Hepatocyte (in vitro differentiated cells): ENCODE measurements at regions not wholly inside any gene's neighbourhood (a gene's known extent, or its start where the extent isn't known, plus 50 kb on each side); places are given as distances from the start of the nearest gene placed in this dataset.
A peak's percentile ranks its signal among the peaks of the same experiment; 100 is the strongest.

Experiments used
- DNase-seq: peaks from one replicate; pipeline ENCODE4 v3.0.0-alpha.2; 2016; ENCODE audit warnings: low spot score
- H2AFZ ChIP-seq: fragments of 200-600 bp; sonication (generic); 2 replicates; pipeline ENCODE4 v1.6.0; 2016; ENCODE audit warnings: antibody characterized with exemption, mild to moderate bottlenecking
- H3K27ac ChIP-seq: fragments of 200-600 bp; sonication (generic); 2 replicates; pipeline ENCODE4 v1.5.1; 2016; ENCODE audit warnings: mild to moderate bottlenecking
- H3K27me3 ChIP-seq: fragments of 200-600 bp; sonication (generic); 2 replicates; pipeline ENCODE4 v1.6.1; 2016
- H3K36me3 ChIP-seq: fragments of 200-600 bp; sonication (generic); replicated peaks from 2 replicates; pipeline ENCODE4 v1.5.1; 2016; ENCODE audit warnings: low read depth; ENCODE audit not compliant: insufficient read depth
- H3K4me1 ChIP-seq: fragments of 200-600 bp; sonication (generic); 2 replicates; pipeline ENCODE4 v1.5.1; 2016; ENCODE audit warnings: mild to moderate bottlenecking, moderate library complexity; ENCODE audit not compliant: insufficient read depth
- H3K4me2 ChIP-seq: fragments of 200-600 bp; sonication (generic); 2 replicates; pipeline ENCODE4 v1.6.0; 2016
- H3K4me3 ChIP-seq: fragments of 200-600 bp; sonication (generic); 2 replicates; pipeline ENCODE4 v1.5.1; 2016; ENCODE audit warnings: mild to moderate bottlenecking
- H3K79me2 ChIP-seq: fragments of 200-600 bp; sonication (generic); 2 replicates; pipeline ENCODE4 v1.6.0; 2017; ENCODE audit warnings: mild to moderate bottlenecking
- H3K9me2 ChIP-seq: fragments of 200-600 bp; sonication (generic); replicated peaks from 2 replicates; pipeline ENCODE4 v1.6.0; 2017; ENCODE audit warnings: mild to moderate bottlenecking; ENCODE audit not compliant: insufficient read depth
- H3K9me3 ChIP-seq: fragments of 200-600 bp; sonication (generic); 2 replicates; pipeline ENCODE4 v1.5.1; 2016; ENCODE audit warnings: low read depth, mild to moderate bottlenecking
- H4K20me1 ChIP-seq: fragments of 200-600 bp; sonication (generic); 2 replicates; pipeline ENCODE4 v1.6.0; 2016; ENCODE audit warnings: mild to moderate bottlenecking; ENCODE audit not compliant: insufficient read depth, poor library complexity, severe bottlenecking
- EZH2 ChIP-seq: fragments of 200-600 bp; sonication (generic); IDR thresholded peaks from 2 replicates; pipeline ENCODE4 v1.6.1; 2016; ENCODE audit warnings: antibody characterized with exemption, mild to moderate bottlenecking, borderline replicate concordance
- EZH2phosphoT487 ChIP-seq: fragments of 200-600 bp; sonication (generic); IDR thresholded peaks from one replicate; pipeline ENCODE4 v1.6.1; 2018; ENCODE audit warnings: antibody characterized with exemption, mild to moderate bottlenecking, low read depth, moderate library complexity; ENCODE audit not compliant: unreplicated experiment, severe bottlenecking
- WGBS: methylation state at CpG from one replicate; pipeline ENCODE4 v1.1.6; 2016; ENCODE audit warnings: low lambda C conversion rate; ENCODE audit errors: missing lambda C conversion rate; 5-methylcytosine and 5-hydroxymethylcytosine counted together
- TF ChIP-seq, protein P1 (sequence below): fragments of 200-600 bp; sonication (generic); IDR thresholded peaks from 2 replicates; pipeline ENCODE4 v1.5.1; 2016; ENCODE audit warnings: antibody characterized with exemption, mild to moderate bottlenecking; ENCODE audit not compliant: poor library complexity

DNA sequence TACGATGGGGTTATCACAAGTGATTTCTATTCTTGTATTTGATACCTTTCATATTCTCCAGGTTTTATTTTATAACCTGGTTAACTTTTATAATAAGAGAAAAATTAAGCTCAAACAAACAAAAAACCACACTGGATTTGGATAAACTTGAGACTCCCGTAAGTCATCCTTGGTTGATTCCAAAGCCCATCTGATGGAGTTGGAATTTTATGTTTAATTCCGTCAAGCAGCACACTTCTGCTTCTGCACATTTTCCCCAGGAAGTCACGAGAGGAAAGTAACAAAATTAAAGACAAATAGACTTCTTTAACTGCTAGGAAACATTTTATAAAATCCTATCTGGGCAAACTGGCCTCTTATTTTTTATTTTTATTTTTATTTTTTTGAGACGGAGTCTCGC, 207.9 kb downstream of the NXNL2 start:
- no peaks in the 10 kb centered on the region for H3K79me2 ChIP-seq
- no peaks in the 10 kb centered on the region for H3K36me3 ChIP-seq
- H3K27me3 ChIP-seq: no peaks in the 10 kb centered on the region
- peak overlapping the region; percentile 59 for H3K27ac ChIP-seq
- H2AFZ ChIP-seq: no peak overlapping the region
- peak overlapping the region; percentile 1 for H3K4me2 ChIP-seq
- DNase-seq: no peak
- H3K4me1 ChIP-seq: peaks cover 46% of the 10 kb centered on the region
- H3K9me2 ChIP-seq: no peaks in the 10 kb centered on the region
- H3K9me3 ChIP-seq: no peaks in the 10 kb centered on the region
- no peak overlapping the region for H3K4me3 ChIP-seq
- H4K20me1 ChIP-seq: no peaks in the 10 kb centered on the region
- TF ChIP-seq EZH2phosphoT487 (no peak), EZH2 (no peak)
- TF ChIP-seq, protein P1, sequence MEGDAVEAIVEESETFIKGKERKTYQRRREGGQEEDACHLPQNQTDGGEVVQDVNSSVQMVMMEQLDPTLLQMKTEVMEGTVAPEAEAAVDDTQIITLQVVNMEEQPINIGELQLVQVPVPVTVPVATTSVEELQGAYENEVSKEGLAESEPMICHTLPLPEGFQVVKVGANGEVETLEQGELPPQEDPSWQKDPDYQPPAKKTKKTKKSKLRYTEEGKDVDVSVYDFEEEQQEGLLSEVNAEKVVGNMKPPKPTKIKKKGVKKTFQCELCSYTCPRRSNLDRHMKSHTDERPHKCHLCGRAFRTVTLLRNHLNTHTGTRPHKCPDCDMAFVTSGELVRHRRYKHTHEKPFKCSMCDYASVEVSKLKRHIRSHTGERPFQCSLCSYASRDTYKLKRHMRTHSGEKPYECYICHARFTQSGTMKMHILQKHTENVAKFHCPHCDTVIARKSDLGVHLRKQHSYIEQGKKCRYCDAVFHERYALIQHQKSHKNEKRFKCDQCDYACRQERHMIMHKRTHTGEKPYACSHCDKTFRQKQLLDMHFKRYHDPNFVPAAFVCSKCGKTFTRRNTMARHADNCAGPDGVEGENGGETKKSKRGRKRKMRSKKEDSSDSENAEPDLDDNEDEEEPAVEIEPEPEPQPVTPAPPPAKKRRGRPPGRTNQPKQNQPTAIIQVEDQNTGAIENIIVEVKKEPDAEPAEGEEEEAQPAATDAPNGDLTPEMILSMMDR: no peak
- 82% methylated on average over 6 of the region's 6 CpGs for whole genome bisulfite sequencing

GRCh38 chr9:88745276-88746001, 210.5 kb downstream of the NXNL2 start:
- WGBS: 49% methylated on average over 2 of the region's 2 CpGs
- no peaks in the 10 kb centered on the region for H3K79me2 ChIP-seq
- no peaks in the 10 kb centered on the region for H3K9me2 ChIP-seq
- peak overlapping the region; percentile 86 for H3K27ac ChIP-seq
- no peak overlapping the region for H3K4me2 ChIP-seq
- no peaks in the 10 kb centered on the region for H4K20me1 ChIP-seq
- H3K4me1 ChIP-seq: peaks cover 55% of the 10 kb centered on the region
- no peak for TF ChIP-seq EZH2phosphoT487
- TF ChIP-seq, protein P1: no peak
- TF ChIP-seq EZH2: no peak
- no peaks in the 10 kb centered on the region for H3K27me3 ChIP-seq
- H3K36me3 ChIP-seq: no peaks in the 10 kb centered on the region
- peak; percentile 66 for DNase-seq
- no peak overlapping the region for H2AFZ ChIP-seq
- no peaks in the 10 kb centered on the region for H3K9me3 ChIP-seq
- no peak overlapping the region for H3K4me3 ChIP-seq

DNA sequence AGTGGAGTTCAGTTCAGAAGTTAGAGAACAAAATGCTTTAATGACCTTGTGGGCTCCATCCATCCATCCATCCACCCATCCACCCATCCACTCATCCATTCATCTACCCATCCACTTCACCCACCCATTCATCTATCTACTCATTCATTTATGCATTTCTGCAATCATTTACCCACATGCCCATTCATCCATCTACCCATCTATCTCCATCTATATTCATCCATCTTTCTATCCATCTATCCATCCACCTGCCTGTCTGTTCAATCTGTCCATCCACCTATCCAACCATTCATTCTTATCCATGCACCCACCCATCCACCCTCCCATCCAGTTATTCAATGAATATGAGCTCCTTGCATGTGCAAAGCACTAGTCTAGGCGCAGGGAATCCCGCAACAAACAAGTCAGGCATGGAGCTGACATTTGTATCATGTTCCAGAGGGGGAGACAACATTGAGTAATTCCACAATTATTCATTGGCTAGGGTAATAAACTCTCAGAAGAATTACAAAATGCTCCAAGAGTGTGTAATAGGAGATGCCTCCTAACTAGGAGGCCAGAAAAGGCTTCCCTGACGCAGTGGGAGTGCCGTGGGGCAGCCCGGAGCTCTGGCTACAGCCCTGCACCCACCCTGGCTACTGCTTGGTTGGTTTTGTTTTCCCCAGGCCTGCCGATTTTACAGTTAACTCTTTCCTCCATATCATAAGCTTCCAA, 211.2 kb downstream of the NXNL2 start:
- Histone ChIP-seq H3K9me2 (no peaks in the 10 kb centered on the region), H3K4me3 (no peak overlapping the region), H3K27me3 (no peaks in the 10 kb centered on the region), H3K4me2 (peak overlapping the region; percentile 26), H4K20me1 (no peaks in the 10 kb centered on the region), H3K79me2 (no peaks in the 10 kb centered on the region), H3K4me1 (peaks cover 55% of the 10 kb centered on the region), H2AFZ (peak overlapping the region; percentile 45), H3K9me3 (no peaks in the 10 kb centered on the region), H3K36me3 (no peaks in the 10 kb centered on the region), H3K27ac (peak overlapping the region; percentile 86)
- peak; percentile 72 for DNase-seq
- 36% methylated on average over 6 of the region's 6 CpGs for WGBS
- TF ChIP-seq EZH2phosphoT487: no peak
- TF ChIP-seq, protein P1: no peak
